ENCODE measurements at regions not wholly inside any gene's neighbourhood (a gene's known extent, or its start where the extent isn't known, plus 50 kb on each side); places are given as distances from the start of the nearest gene placed in this dataset.

GRCh38 chr5:96340357-96340756 is 92.7 kb downstream of the PCSK1 start:
- DNase-seq, result no peak

- peak; percentile 22 for DNase-seq
Observed at GRCh38 chr5:96339862-96340261, 93.2 kb downstream of the PCSK1 start.

GRCh38 chr5:96338624-96339415 is 94.2 kb downstream of the PCSK1 start:
- no peak for DNase-seq

DNA sequence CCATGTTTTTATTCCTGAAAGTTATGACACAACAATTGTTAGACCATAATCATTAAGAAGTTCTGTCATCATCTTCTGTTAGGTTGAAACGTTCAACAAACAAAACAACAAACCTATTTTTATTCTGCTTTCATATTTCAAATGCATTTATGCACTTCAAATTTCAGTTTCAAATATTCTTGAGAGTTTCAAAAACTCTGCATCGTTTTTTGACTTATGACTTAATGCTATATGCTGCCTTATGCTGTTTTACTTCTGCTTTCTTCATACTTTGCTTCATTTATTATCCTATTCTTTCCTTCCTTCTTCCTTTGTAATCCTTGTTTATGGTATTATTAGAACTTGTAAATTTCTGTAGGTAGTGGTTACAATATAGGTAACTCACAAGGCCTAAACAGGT is 95.0 kb downstream of the PCSK1 start:
- no peak for DNase-seq

DNA sequence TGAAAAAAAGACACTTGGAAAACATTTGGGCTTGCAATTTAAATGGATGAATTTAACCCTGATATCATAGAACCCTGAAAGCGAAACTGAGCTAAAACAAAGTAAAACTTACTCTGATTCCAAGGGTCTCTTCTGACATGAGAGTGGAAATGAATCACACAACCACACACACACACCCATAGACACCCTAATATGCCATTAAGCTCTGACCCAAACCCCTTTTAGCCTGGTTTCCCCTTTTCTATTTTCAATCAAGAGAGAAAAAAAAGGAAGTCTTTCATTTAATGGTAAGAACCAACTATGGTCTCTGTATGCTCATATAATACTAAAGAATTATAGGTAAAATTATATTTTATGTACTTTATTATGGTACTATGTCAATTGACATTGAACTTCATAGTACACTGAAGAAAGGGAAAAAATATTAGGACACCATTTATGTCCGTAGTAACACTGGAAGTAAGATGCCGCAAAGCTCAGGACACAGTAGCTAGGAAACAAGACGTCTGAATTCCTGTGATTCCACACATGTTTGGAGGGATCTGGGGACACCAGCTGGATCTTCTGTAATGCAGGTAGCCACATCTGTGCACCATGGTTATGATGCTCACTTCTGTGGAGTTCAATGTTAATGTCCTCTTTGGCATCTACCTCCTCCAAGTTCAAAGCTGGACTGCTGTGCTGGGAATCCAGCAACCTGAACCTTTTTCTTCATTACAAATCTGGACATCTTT is 95.8 kb downstream of the PCSK1 start:
- DNase-seq, result no peak

DNA sequence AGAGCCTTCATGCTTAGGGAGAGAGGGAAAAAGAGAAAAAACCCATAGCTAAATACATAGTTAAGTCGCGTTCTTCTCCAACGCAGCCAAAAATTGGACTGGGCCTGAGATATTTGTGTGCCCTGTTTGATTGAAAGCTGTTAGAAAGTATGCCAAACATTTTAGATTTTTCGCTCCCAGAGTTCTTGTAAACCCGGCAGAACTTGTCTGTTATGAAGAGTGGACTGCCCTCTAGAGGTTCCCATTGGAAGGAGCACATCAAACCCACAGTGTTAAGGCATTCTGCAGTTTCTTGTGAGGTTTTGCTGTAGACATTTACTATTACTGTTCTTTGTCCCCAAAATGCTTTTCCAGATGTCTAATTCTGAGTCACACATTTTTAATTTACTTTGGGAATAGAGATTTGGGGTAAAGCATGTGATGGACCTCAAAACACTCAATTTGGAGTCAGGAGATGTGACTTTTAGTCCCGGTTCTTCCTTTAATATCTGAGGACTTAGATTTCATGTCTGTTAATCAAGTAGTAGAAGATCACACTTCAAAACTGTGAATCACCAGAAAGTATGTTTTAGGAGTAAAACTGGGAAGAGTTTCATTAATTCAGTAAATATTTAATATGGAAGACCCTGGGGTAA is 96.6 kb downstream of the PCSK1 start:
- peak; percentile 87 for DNase-seq

DNA sequence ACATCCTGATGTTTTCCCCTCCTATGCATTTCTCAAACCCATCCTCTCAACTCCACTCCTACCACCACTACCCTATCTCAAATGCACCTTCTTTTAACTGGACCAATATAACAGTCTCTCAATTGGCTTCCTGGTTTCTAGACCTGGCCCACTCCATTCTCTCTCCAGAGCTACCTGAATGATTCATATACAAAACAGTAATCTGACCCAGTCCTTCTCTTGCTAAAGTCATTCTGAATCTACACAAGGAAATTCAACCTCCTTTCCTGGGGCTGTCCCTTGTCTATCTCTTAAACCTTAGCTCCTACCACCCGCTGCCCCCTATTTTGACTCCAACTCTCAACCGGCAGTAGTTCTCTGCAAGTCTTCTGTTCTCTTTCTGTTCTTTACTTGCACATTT is 97.2 kb downstream of the PCSK1 start:
- DNase-seq, result no peak

DNA sequence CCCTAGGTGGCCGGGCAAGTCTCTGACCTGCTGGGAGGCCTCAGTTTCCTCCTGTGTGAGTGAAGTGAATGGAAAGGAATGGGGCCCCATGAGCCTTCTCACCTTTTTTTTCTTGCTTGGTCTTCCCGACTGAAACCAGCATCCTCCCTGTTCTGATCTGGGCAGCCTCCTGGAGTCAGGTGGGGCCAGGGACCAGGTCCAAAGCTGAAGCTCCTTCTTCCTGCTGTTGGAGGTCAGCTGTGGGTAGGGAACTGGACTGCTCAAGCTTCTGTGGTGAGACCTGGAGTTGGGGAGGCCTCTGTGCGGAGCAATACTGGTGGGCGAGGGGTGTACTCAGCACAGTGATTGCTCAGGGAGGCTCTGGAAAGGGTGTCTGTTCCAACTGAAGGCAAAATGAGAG is 99.7 kb downstream of the PCSK1 start:
- no peak for DNase-seq

GRCh38 chr5:96332535-96333366 is 100.3 kb downstream of the PCSK1 start:
- no peak for DNase-seq

DNA sequence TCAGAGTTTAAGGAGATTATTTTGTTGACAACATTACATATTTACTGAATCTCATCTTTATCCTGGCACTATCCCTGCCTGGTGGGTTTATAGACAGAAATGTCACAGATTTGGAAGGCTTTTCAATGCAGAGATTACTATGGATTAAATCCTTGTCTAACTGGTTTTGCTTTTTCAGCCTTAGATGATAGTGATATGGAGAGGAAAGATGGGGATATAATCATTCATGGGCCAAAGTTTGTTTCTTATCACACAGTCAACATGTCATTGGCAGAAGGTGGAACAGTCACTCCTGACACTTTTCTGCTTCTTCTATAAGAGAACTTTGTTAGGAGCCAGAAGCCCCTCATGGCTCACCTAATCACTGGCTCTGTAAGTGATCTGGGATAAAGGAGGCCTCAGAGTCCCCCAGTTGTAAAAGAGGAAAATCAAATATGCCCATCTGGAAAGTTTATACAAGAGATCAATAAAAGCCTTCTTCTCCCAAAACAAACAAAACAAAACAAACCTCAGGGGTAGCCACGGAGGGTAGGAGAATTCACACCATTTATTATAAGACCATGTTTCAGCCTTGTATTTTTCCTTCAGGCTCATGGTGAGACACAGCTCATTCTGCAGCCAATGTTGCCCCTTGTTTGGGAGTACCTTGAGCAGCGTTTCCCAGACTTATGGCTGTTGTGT is 101.2 kb downstream of the PCSK1 start:
- no peak for DNase-seq

- DNase-seq, result peak; percentile 55
Observed at GRCh38 chr5:96331210-96331609, 101.8 kb downstream of the PCSK1 start.

DNA sequence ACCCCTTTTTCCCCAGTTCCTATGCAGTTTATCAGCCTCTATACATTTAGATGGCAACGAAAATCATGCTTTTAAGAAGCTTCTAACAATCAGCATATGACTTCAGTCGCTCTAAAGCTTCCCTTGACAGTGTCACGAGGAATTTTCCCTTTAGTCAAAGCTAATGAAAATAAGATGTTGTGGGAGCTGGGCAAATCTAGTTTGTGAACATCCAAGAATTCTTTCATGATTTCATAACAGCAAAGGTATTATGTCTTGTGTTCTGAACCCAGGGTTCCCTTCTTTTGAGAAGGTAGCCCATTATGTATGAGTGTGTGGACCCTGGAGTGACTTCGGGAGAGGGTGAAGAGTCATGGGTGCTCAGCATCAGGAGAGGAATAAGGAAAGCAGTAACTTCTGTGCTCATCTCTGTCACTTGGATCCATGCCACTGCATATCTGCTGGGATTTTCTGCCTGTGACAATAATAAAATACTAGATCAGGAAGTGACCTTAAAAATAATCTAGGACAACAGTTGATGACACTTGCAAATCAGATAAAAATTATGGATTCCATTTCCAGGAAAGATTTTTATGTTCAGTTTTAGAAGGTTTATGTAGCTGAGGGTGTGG is 102.4 kb downstream of the PCSK1 start:
- no peak for DNase-seq

- DNase-seq, result no peak
Observed at GRCh38 chr5:96329886-96330529, 103.0 kb downstream of the PCSK1 start.

- DNase-seq, result no peak
Observed at GRCh38 chr5:96329289-96329688, 103.8 kb downstream of the PCSK1 start.

GRCh38 chr5:96327722-96328121 is 105.3 kb downstream of the PCSK1 start:
- no peak for DNase-seq

DNA sequence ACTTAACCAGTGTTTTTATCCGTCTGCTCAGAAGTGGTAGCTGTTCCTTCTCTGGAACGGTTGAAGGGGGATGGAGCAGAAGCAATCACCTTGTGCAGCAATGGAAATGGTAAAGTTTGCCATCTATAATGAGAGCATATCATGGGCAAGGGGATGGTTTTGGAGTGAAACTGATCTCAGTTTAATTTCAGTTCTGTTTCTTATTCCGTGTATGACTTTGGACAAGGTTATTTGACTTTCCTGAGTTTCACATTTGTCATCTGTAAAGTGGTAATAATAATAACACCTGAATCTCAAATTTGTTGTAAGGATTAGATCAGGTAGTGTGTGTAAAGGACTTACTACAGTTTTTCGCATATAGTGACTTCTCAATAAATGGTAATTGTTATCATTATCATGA is 106.1 kb downstream of the PCSK1 start:
- no peak for DNase-seq

GRCh38 chr5:96324708-96325107 is 108.3 kb downstream of the PCSK1 start:
- no peak for DNase-seq

DNA sequence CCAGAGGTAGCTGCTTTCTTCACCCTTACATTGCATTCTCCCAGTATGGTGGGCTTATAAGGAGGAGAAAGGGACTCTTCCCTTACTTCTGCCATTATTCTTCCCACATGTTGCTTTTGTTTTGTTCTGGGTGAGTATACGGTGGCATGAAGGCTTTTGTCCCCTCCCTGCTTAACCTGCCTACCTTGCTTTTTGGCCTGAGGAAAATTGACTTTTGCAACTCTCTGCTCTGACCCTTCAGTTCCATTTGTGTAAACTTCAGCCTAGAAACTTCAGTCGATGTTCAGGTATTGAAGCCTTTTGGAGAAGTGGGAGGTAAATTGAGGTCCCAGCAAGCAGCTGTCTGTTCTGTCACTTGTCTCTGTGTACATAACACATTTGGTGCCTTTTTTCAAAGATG is 110.2 kb downstream of the PCSK1 start:
- no peak for DNase-seq

GRCh38 chr5:96322217-96322616 is 110.8 kb downstream of the PCSK1 start:
- no peak for DNase-seq

DNA sequence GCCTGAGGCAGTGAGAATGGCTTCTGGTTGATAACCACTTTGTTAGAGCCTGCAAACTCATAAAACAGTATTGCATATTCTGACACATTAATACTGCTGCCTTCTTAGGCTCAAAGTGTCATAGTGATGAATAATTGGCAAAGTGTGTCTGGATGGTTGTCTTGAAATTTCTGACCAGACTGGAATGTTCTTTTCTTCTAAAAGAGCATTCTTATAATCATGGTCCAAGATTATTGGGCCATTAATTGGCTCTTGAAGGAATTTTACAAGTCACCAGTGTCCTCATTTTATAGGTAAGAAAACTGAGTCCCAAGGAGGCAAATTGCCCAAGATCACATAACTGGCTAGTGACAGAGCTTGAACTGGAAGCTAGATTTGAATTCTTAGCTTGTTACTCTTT is 111.7 kb downstream of the PCSK1 start:
- no peak for DNase-seq

- DNase-seq, result no peak
Observed at GRCh38 chr5:96320797-96321196, 112.3 kb downstream of the PCSK1 start.
